HS-5 (cell line): ENCODE measurements at regions not wholly inside any gene's neighbourhood (a gene's known extent, or its start where the extent isn't known, plus 50 kb on each side); places are given as distances from the start of the nearest gene placed in this dataset.
A peak's percentile ranks its signal among the peaks of the same experiment; 100 is the strongest.

Source experiments
- DNase-seq: peaks from one replicate; pipeline ENCODE4 v3.0.0-alpha.2; 2012; ENCODE audit warnings: low read depth

- DNase-seq = no peak
Observed at GRCh38 chr4:7126981-7127380, 59.1 kb upstream of the GRPEL1 start.

GRCh38 chr4:7124689-7125442 lies 57.0 kb upstream of the GRPEL1 start:
- peak; percentile 65 for DNase-seq

GRCh38 chr4:7121866-7122653 lies 54.2 kb upstream of the GRPEL1 start:
- no peak for DNase-seq

GRCh38 chr4:7121174-7121573 lies 53.3 kb upstream of the GRPEL1 start:
- DNase-seq = no peak

- DNase-seq = no peak
Observed at GRCh38 chr4:7120341-7120740, 52.5 kb upstream of the GRPEL1 start.

GRCh38 chr4:7118013-7118832 lies 50.4 kb upstream of the GRPEL1 start:
- DNase-seq = no peak
